ENCODE measurements at regions not wholly inside any gene's neighbourhood (a gene's known extent, or its start where the extent isn't known, plus 50 kb on each side); places are given as distances from the start of the nearest gene placed in this dataset.
"Not testable (repeated sequence)": the region's sequence is repeated elsewhere in the genome, so short reads cannot be mapped to it uniquely, and the experiment has no call there.

DNA sequence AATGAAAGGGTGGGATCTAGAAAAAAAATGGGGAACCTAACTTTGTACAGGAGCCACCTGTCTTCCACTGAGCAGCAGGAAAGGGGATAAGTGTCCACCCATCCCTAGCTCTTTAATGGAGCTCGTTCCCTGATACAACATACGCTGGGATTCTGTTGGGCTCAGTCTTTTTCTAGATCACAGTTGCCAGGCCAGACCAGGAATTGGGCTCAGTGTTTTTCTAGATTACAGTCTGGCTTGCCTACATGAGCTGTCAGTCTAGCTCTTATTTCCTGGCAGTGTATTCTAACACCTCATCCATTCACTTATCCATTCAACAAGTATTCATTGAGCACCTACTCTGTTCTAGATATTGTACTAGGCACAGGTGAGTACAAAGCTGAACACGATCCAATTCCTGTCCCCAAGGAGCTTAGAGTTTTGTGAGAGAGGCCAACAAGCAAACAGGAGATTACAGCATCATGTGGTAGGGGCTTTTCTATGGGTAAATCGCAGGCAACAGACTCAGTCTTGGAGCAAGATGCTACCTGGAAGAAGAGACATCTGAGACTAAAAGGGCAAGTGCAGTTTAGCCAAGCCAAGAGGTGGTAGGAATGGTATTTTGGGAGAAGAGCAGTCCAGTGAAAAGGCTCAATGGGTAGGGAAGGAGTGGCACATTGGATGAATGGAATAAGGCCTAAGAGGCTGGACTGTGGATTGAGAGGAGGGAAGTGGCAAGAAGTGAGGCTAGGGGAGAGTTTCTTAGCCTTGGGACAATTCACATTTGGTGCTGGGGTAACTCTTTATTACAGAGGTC lies 138.0 kb upstream of the HS3ST2 start:
- no peak for DNase-seq

GRCh38 chr16:22677024-22677830 lies 136.7 kb upstream of the HS3ST2 start:
- no peak for DNase-seq

DNA sequence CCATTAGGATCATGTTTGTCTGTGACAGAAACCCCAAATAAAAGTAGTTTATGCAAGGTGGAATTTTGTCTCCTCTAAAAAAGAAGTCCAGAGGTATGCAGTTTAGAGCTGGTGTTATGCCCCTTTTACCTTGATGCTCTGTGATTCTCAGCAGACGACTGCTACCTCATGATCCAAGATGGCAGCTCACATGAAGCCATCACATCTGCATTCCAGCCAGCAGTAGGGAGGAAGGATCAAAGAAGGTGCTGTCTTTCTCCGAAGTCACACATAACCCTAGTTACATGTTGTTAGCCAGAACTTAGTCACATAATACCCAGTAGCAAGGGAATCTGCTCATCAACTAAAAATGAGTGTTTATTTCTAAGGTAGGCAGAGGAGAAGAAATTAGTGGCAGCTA lies 135.7 kb upstream of the HS3ST2 start:
- no peak for DNase-seq

DNA sequence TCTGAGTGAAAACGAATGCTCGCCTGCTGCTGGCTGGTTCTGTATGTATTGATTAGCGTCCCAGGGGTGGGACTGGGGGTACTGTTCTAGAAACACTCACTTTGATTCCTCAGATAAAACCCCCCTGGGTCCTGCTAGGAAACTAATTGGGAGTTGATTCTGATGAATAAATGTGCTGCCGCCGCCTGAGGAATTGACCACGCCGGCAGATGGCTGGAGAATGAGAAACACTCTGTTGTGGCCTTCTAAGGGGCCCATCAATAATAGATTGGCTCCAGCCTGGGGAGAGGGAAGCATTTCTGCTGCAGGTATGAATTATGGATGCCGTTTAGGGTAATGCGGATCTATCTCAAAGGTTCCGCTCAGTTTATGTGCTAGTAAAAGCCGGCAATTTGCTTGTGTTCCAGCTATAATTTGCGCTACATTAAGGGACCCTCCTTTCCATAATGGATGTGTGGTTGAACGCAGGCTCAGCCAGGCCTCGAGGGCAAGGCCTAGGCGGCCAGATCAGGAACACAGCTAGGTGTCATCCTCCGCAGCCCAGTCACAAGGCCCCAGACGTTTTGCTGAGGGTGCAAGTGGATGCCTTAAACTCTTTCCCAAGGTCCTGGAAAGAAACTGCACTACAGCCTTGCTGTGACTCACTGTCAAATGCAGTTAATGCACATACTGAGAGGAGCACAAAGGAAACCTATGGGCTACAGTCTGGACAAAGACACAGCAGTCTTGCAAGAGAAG lies 132.2 kb upstream of the HS3ST2 start:
- DNase-seq, result no peak

GRCh38 chr16:22683258-22683657 lies 130.7 kb upstream of the HS3ST2 start:
- no peak for DNase-seq

DNA sequence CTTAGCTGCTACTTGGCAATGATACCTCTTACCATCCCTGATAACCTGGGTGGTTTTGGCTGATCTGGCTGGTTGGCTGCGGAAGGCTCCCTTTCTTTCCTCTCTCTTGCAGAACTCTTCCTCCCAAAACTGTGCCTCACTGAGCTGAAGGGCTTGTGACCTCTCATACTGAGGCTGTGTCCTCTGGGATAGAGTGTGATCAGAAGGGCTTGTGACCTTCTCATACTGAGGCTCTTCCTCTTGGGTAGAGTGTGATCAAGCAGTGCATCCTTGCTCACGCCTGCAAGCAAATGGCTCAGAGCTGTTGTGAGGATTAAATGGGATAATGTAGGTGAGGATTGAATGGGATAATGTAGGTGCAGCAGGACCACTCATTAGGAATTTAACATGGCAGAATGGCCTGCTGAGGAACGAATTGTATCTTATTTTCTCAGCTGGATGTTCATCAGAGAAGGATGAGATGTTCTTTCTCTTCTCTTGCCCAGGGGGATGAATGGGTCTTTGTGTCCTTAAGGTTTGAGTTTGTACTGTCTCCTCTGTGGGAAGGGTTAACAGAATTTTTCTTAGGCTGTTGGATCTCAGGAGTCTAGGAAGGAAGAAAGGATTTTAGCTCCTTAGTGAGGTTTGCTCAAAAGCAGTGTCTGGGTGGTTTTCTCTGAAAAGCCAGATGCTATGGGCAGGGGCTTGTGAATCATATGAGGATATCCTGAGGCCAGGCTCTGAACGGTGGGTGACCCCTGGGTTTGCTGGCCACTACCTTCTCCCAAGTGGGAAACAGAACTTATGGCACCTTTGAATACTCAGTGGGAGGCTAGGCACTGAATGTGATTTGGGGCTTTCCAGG lies 130.0 kb upstream of the HS3ST2 start:
- DNase-seq, result no peak

GRCh38 chr16:22684574-22685458 lies 129.1 kb upstream of the HS3ST2 start:
- DNase-seq, result no peak

- DNase-seq, result no peak
Measured at GRCh38 chr16:22685459-22685830, 128.5 kb upstream of the HS3ST2 start.

- DNase-seq, result no peak
Measured at GRCh38 chr16:22687031-22687530, 126.9 kb upstream of the HS3ST2 start.

DNA sequence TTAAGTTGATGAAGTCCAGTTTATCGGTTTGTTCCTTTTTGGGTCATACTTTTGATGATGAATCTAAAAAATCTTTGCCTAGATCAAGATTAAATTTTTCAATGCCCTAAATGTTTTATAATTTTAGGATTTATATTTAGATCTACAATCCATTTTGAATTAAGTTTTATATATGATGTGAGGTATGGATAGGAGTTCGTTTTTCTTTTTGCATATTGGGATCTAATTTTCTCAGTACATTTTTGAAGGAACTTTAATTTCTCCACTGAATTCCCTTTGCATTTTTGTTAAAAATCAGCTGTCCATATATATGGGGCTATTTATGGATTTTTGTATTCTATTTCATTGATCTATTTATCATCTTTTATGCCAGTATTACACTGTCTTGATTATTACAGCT lies 125.5 kb upstream of the HS3ST2 start:
- no peak for DNase-seq

GRCh38 chr16:22688930-22689329 lies 125.0 kb upstream of the HS3ST2 start:
- DNase-seq, result no peak

GRCh38 chr16:22691335-22691734 lies 122.6 kb upstream of the HS3ST2 start:
- DNase-seq, result no peak

GRCh38 chr16:22692034-22692433 lies 121.9 kb upstream of the HS3ST2 start:
- no peak for DNase-seq

GRCh38 chr16:22692916-22693637 lies 120.9 kb upstream of the HS3ST2 start:
- no peak for DNase-seq

- no peak for DNase-seq
Measured at GRCh38 chr16:22693638-22694340, 120.2 kb upstream of the HS3ST2 start.

DNA sequence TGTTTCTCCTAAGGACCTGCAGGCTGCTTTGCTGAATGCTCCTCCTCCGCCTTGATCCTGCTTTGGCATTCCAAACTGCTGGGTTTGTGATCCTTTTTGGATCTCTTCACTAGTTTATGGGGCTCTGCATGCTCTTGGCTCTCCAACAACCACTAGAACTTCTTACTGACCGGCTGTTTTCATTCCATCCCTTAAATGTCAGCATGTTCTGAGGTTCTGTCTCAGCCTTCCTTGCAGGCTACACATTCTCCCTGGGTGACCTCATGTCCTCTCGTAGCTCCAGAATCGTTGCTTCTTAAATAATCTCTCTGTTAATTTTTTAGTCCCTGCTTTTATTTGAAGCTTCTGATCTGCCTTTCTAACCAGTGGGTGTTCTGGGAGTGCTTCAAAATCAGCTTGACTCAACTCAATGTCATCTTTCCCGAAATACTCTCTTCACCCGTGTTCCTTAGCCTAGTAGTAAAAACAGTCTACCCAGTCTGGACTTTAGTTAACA lies 119.0 kb upstream of the HS3ST2 start:
- peak in 4 of 56 donors; percentile 5 to 12 (median 8) for DNase-seq

DNA sequence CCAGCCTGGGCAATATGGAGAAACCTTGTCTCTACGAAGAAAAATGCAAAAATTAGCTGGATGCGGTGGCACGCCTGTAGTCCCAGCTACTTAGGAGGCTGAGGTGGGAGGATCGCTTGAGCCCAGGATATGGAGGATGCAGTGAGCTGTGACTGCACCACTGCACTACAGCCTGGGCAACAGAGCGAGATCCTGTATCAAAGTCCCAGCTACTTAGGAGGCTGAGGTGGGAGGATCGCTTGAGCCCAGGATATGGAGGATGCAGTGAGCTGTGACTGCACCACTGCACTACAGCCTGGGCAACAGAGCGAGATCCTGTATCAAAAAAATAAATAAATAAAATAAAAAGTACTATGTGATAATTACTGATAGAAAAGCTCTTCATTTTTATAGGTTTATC lies 118.2 kb upstream of the HS3ST2 start:
- not testable (repeated sequence) for DNase-seq

GRCh38 chr16:22699356-22699755 lies 114.6 kb upstream of the HS3ST2 start:
- DNase-seq, result no peak
